DMS79 treated with DMSO at 0.1 percent for 48 hours (cell line): ENCODE measurements at regions not wholly inside any gene's neighbourhood (a gene's known extent, or its start where the extent isn't known, plus 50 kb on each side); places are given as distances from the start of the nearest gene placed in this dataset.

Experiments used
- DNase-seq: peaks from one replicate; lab custom pipeline; 2025; lab: John Stamatoyannopoulos, UW

DNA sequence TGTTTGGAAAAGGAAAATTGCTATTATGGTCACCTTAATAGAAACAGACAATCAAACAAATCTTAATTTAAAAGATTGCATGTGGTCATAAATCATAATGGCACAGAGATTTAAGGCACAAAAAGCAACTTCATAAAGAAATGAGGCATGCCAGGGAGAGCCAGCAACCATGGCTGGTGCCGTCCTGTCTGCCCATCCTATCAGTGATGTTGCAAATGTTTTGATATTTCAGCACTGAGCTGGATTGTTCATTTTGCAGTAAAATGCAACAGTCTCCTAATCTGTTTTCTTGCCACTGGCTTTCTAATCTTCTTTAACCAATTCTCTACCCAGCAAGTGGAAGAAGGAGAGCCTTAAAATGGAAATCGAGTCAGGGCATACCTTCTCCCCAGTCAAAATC lies 249.8 kb downstream of the SAMD5 start:
- no peak for DNase-seq

DNA sequence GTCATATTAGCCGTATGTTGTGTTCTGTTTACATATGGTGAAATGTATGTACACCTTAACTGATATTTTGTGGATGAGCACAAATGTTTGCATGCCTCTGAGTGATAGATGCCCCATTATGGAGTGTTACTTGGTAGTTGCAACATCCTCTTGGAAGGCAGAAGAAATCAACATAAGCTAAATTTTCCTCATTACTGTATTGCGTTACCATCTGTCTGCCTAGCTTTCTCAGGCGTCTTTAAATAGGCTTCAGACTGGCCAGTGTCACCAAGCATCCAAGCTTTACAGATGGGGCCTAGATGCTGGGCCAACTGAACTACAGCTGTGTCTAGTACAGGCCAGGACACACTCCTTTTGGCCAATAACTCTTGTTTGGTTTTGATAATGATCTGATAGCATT lies 250.6 kb downstream of the SAMD5 start:
- DNase-seq = no peak

DNA sequence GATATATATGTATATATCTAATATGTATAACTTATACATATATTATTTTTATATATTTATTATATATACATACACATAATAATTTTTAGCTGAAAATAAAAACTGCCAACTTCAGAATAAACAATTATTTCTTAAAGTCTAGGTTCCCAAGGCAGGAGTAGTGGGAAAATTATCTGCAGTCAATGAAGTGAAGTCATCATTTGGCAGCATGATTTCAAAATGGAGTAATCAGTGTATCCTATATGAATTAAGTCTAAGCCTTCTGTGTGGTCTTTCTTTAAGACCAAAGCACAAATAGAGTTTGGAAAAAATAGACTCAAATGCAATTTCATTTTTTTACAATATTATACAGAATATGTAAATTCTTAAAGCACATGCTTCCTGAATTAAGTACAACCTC lies 251.0 kb downstream of the SAMD5 start:
- no peak for DNase-seq

DNA sequence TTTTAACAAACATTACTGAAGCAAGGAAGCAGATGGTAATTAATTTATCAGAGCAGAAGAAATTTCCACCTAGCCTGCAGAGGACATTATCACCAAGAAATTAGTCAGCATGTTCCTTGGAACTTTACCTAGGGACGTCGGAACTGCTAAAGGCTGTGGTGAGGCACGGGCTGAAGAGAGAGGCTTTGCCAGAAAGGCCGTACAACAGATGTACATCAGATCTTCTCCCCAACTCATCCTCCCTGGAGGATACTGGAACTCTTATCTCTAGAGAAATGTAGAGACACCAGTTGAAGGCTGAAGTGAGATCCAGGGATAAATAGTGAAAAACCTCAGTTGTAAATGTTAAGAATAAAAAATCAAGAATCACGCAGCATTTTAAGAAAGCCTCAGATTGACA lies 257.1 kb downstream of the SAMD5 start:
- no peak for DNase-seq

DNA sequence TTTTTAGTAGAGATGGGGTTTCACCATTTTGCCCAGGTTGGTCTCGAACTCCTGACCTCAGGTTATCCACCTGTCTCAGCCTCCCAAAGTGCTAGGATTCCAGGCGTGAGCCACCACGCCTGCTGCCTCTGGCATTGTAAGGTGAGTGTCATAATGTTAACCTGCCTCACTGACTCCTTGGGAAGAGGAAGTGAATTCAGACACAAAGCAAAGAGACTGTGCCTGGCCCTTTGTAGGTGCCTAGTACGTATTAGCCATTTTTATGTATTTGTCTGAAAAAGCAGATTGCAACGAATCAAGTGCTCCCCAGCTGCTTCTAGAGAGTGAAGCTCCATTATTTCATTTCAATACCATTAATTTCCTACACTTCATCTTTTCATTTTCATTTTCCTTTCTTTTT lies 260.5 kb downstream of the SAMD5 start:
- no peak for DNase-seq

DNA sequence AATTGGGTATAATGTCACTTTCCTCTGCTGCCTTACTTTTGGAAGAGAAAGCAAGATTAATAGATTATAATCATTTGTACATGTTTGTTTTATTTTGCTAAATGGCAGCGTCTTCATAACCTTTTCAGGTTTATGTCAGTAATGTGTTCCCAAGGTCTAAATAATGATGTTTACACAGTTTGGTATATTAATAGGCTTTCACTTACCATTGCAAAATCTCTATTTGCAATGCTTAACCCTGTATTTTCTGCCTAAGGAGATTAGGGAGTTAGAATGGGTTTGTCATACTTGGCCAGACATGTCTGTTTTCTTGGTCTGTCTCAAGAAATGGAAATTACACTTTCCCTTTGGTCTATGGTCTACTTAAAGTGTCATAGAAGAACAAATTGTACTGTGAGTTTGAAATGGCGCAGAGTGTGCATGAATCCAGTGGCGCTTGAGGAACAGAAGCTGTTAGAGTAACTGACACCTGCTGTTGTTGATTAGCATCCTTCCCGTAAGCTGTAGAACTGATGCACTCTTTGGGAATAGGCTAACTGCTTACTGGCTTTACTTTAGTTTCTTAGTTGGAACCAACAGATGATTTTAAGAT lies 261.1 kb downstream of the SAMD5 start:
- DNase-seq = no peak

DNA sequence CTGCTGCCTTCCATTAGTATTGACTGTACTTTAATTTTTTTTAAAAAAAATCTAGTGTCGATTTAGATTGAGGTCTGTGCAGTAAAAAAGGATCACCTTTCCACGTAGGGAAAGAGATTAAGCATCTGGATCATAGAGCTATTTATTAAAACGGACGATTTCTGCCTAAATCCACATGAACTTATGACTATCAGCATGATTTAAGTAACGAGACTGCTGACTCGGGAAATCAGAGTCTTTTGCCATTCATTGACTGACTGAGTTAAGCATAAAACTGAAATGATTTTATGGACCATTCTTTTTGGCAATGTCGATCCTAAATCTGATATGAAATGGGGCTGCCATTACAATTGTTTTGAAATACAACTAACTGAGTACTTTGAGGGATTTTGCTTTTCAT lies 261.7 kb downstream of the SAMD5 start:
- no peak for DNase-seq

DNA sequence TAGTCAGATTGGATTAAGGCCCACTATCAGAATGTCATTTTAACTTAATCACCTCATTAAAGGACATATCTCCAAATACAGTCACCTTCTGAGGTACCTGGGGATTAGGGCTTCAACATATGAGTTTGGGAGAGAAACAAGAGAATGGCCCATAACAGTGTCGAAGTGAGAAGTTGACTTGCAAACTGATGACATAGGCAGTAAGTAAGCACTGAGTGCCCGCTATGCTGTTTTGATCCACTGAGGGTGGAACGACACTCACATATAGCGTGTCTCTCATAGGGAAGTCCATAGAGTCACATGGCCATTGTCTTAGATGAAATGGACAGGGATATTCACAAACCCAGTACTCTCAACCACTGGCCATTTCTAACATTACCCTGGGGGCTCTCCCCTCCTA lies 264.2 kb downstream of the SAMD5 start:
- no peak for DNase-seq

DNA sequence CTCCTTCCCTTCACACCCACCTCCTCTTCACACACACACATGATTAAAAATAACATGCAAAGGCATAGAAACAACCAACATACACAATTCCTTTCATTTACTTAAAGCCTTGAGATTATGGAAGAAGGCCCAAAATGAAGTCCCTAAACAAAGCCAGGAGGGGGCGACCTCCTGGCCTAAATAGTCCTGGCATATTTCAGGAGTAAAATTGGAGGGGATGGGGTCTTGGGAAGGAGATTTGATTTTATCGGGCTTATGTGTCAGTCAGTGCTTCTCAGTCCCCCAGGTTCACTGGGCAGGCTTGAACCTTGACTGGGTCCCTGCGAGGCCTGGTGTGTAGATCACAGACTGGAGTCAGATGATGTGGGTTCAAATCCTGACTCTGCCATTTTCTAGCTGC lies 266.4 kb downstream of the SAMD5 start:
- no peak for DNase-seq

DNA sequence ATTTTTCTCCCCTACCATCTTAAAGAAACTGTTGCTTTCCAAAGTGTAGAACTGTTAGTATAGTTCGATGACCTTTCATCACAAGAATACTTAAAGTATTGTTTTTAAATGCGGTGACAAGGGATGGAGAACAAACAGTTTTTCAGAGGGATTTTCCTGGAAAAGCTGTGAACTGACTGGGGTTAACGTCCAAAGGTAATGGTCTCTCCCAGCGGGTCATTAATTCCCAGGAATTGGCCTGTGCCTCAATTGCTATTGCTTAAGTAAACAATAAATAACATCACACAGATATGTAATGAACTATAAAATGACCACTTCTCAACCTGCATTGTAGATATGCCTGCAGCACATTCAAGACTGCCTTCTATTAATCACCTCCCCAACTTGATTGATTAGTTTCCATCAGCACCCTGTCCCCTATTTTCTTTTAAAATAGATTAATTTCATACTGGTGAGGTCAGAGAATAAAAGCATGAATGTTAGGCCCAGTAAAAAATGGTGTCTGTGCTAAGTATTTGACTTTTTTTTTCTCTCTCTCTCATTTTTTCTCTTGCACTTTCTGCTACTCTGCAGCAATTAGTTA lies 268.2 kb downstream of the SAMD5 start:
- no peak for DNase-seq

DNA sequence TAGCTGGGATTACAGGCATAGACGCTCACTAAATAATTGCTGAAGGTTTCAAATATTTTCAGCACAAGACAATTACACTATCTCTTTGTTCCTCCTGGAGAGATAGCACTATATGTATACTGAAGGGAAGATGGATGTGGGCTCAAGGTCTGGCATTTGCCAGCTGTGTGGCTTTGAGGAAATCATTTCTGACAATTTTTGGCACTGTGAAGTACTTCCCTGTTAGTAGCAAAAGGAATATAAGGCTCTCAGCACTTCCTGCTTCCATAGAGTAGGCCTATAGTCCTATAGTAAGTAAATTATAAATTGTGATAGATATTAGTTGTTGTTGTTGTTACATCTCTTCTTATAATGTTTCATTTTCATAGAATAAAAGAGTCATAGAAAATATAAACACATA lies 271.1 kb downstream of the SAMD5 start:
- no peak for DNase-seq

DNA sequence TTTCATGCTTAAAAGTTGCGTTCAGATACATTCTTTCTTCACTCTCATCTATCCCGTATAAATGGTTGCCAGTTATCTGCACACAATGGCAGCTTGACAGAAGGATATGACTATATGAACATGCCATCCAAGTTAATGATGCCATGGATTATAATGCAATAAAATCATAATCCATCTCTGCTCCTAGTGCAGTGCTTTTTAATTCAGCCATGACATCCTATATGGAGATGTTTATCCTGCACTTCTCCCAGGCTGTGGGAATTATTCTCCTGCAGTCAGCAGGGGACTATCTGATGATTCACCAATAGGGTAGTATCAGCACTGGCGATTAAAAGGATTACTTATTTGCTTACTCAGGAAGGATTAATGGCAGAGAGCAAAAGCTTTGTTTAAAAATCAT lies 273.8 kb downstream of the SAMD5 start:
- DNase-seq = no peak

DNA sequence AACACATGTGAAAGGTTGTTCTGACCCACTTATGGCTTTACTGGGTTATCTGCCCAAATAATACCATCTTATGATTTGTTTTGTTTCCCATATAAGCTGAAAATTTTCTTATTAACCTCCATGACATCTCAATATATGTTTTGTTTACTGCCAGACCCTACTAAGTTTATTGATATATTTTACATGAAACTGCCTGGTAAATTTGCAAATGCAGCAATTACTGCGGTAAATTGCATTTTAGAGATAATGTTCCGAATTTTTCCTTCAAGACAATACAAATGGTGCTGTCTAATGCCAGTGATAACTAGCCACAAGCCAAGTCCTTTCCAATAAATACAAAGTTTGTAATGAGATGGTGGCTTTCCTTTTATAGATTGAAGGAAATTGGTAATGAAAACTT lies 275.9 kb downstream of the SAMD5 start:
- no peak for DNase-seq

DNA sequence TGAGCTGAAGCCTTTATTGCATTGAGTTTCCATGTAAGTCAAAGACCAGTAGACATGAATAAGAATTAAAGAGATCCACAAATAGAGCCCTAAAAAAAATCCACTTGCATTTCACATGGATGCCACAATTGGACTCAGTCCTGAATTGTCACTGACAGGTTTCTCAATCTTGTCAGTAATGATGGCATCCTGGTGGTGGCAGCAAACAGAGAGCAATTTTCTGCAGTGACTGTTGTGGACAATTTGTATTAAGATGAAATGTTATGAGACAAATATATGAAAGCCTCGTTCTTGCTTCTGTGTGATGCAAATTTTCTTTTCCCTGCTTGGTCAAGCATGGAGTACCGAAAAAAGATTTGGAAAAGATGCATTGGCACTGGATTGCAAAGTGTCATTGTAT lies 278.9 kb downstream of the SAMD5 start:
- no peak for DNase-seq

DNA sequence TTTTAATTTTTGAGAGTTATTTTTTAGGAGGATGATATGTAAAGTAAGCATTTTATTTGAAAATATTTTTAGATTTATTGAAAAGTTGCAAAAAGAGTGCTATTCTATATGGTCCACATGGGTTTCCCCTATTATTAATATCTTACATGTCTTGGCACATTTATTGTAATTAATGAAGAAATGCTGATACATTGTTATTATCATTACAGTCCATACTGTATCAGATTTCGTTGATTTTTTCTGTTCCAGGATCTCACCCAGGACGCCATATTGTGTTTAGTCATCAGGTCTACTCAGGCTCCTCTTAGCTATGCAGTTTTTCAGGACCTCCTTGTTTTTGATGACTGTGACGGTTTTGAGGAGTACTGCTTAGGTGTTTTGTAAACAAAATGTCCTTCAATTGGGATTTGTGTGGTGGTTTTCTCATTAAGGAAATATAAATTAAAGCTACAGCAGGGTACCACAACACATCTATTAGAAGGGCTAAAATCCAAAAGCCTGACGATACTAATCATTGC lies 281.0 kb downstream of the SAMD5 start:
- DNase-seq = no peak

DNA sequence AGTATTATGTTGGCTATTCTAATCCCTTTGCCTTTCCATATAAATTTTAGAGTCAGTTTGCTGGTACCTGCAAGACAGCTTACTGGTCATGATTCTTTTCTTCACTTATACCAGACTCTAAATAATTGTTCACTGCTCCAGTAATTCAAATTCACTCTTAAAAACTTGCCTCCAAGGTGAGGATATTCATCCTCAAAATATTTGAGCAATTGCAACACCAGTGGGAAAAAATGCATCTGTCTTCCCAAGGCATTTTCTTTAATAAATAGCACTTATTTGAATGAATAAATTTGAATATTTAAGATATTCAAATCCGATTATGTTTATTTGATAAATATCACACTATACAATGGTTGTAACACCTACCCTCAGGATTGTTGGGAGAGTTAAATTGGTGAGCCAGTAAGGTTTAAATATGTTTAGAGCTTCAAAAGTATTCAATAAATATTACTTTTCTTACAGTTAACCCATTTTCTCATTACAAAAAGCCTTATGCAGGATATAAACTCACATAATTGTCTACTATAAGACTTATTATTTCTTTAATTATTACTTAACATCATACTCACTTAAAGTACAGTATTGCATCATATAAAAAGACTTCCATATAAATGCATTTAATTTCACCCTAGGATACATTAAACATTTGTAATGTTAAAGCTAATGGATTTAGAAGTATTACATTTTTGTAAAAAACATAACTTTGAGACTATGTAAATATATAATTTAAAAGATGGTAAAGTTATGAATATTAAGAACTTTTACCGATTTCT lies 285.6 kb downstream of the SAMD5 start:
- no peak for DNase-seq

DNA sequence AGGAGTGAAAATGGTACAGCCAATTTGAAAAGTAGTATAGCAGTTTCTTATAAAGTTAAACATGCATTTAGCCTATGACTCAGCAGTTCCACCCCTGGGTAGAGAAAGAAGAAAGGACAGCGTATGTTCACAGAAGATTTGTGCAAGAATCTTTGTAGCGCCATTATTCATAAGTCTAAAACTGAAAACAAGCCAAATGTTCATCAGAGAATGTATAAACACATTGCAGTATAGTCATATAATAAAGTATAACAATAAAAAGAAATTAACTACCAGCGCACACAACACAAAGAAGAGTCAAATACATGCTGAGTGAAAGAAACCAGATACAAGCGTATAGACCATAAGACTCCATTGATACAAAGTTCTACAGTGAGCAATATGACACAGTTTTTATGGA lies 294.0 kb downstream of the SAMD5 start:
- DNase-seq = no peak

DNA sequence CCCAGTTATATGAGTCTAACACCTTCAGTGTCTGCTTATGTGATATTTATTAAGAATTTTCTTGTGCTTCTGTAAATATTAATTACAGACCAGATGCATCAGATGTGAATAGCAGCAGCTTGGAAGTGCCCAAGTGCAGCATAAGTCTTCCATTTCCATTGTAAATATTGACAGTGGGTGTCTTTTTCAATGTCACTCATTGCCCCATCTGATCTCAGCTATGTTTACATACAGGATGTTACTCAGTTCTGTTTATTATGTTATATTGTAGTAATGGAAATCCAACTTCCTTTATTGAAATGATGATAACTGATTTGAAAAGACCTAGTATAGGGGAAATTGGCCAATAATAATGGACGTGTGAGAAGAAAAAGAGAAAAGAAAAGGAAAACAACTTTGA lies 296.7 kb downstream of the SAMD5 start:
- no peak for DNase-seq

DNA sequence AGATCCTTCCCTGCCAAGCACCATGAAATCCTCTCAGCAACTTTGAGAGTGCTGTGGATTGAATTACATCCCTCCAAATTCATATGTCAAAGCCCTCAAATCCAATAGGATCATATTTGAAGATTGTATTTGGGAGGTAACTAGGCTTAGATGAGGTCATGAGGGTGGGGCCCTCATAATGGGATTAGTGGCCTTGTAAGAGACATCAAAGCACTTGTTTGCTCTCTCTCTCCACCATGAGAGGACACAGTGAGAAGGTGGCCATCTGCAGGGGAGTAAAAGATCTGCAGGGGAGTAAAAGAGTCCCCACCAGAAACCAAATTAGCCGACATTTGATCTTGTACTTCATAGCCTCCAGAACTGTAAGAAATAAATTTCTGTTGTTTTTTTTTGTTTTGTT lies 298.2 kb downstream of the SAMD5 start:
- no peak for DNase-seq

DNA sequence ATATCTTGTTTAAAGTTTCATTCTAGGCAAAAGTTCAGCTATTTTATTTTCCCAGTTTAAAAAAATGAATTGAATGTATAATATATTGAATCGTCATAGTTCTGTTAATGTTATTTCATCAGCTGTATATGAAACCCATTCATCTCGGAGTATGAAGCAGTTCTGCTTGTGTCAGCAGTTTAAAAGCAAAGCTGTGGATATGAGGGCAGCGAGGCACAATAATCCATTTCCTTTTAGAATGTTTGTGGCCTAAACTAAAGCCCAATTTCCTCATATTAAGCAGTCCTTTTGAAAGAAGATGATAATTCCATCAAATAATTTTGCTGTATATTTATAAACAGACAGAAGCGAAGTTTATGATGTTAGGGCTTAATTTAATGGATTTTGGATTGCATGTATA lies 300.1 kb downstream of the SAMD5 start:
- no peak for DNase-seq

DNA sequence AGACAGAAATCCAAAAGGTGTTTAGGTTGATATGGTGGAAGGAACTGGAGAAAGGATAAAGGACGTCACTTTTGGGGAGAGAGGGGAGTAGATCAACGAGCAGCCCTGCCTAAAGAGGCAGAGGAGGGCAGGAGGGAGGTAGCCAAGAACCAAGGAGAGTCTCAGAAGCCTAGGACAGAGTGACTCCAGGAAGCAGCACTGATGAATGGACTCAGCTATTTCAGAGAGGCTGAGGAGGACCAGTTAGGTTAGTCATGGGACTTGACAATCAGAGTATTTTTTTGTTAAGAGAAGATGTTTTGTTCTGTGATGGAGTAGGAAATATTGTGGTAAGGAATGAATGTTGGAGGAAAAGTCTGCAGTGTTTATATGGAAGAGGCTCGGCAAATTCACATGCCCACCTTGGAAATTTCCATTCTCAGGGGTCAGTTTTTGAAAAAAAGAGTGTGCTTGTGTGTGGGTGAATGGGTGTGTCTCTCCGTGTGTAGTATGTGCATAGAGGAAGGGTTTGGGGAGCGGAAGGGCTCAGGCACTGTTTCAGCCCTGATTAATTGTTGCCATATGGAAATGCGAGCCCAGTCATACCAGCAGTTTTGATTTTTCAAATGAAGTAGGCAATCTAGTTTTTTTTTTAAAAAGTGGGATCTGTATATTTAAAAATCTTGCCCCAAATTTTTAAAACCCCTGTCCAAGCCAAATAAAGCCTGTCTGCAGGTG lies 303.6 kb downstream of the SAMD5 start:
- no peak for DNase-seq

DNA sequence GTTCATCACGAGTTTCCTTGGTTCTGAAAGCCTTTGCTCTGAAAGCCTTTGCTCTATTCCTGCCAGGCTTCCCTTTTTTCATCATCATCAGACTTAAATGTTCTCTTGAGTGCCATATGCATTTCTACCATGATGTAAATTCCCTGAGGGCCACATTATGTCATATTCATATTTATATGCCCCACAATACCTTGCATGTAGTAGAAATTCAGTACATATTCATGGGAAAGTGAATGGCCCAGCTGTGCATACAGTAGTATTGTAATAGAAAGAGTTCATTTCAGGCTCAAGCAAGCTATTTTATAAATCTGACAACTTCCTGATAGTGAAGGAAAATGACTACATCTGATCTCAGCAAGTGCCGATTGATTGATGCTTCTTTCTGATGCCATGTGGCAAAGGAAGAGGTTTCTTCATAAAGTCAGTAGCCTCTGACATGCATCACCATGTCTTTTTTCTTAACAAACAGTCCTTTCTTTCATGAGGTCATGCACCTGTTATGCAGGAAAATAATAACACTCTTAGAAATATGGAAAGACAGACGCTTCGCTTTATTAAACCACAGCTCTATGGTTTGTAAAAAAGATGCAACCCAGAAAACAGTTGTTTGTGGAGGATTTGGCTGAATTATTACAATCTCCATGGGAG lies 308.7 kb downstream of the SAMD5 start:
- DNase-seq = no peak
